ENCODE measurements at regions not wholly inside any gene's neighbourhood (a gene's known extent, or its start where the extent isn't known, plus 50 kb on each side); places are given as distances from the start of the nearest gene placed in this dataset.
"Not testable (repeated sequence)": the region's sequence is repeated elsewhere in the genome, so short reads cannot be mapped to it uniquely, and the experiment has no call there.

- DNase-seq (ENCODE audit: low read depth in 2 of 2) = no peak
- no peak for TF ChIP-seq CTCF (IDR thresholded peaks at IDR 0.05; ENCODE audit: low read depth, low read length)
- no peak overlapping the region for H3K4me3 ChIP-seq (replicated peaks in 1 of 2; ENCODE audit: low read depth in 2 of 2, low read length in 2 of 2)
Measured at GRCh38 chr6:53428886-53429285, 80.1 kb upstream of the ELOVL5 start.

- no peak for DNase-seq (ENCODE audit: low read depth in 2 of 2)
- H3K4me3 ChIP-seq (replicated peaks in 1 of 2; ENCODE audit: low read depth in 2 of 2, low read length in 2 of 2) = no peak overlapping the region
- TF ChIP-seq CTCF (IDR thresholded peaks at IDR 0.05; ENCODE audit: low read depth, low read length) = no peak
Measured at GRCh38 chr6:53426667-53427270, 78.0 kb upstream of the ELOVL5 start.

- no peak overlapping the region for H3K4me3 ChIP-seq (replicated peaks in 1 of 2; ENCODE audit: low read depth in 2 of 2, low read length in 2 of 2)
- no peak for DNase-seq (ENCODE audit: low read depth in 2 of 2)
- TF ChIP-seq CTCF (IDR thresholded peaks at IDR 0.05; ENCODE audit: low read depth, low read length) = no peak
Measured at GRCh38 chr6:53426117-53426516, 77.4 kb upstream of the ELOVL5 start.

GRCh38 chr6:53424976-53425718 is 76.4 kb upstream of the ELOVL5 start:
- no peak for DNase-seq (ENCODE audit: low read depth in 2 of 2)
- no peak for TF ChIP-seq CTCF (IDR thresholded peaks at IDR 0.05; ENCODE audit: low read depth, low read length)
- no peak overlapping the region for H3K4me3 ChIP-seq (replicated peaks in 1 of 2; ENCODE audit: low read depth in 2 of 2, low read length in 2 of 2)

- H3K4me3 ChIP-seq (replicated peaks in 1 of 2; ENCODE audit: low read depth in 2 of 2, low read length in 2 of 2) = no peak overlapping the region
- no peak for TF ChIP-seq CTCF (IDR thresholded peaks at IDR 0.05; ENCODE audit: low read depth, low read length)
- DNase-seq (ENCODE audit: low read depth in 2 of 2) = no peak
Measured at GRCh38 chr6:53424300-53424699, 75.5 kb upstream of the ELOVL5 start.

GRCh38 chr6:53423560-53423959 is 74.8 kb upstream of the ELOVL5 start:
- not testable (repeated sequence) for DNase-seq (ENCODE audit: low read depth in 2 of 2); H3K4me3 ChIP-seq (replicated peaks in 1 of 2; ENCODE audit: low read depth in 2 of 2, low read length in 2 of 2)

- no peak for TF ChIP-seq CTCF (IDR thresholded peaks at IDR 0.05; ENCODE audit: low read depth, low read length)
- no peak for DNase-seq (ENCODE audit: low read depth in 2 of 2)
- no peak overlapping the region for H3K4me3 ChIP-seq (replicated peaks in 1 of 2; ENCODE audit: low read depth in 2 of 2, low read length in 2 of 2)
Measured at GRCh38 chr6:53419026-53419425, 70.3 kb upstream of the ELOVL5 start.
